T-helper 1 cell treated with Interleukin-12 subunit alpha and Interleukin-12 subunit beta and Interleukin-4 antibody, amounts not matched to agents 30 ng/mL and 1 ng/mL, for 36 hours (primary cell): ENCODE measurements at regions not wholly inside any gene's neighbourhood (a gene's known extent, or its start where the extent isn't known, plus 50 kb on each side); places are given as distances from the start of the nearest gene placed in this dataset.
"Not testable (repeated sequence)": the region's sequence is repeated elsewhere in the genome, so short reads cannot be mapped to it uniquely, and the experiment has no call there.

Experiments used
- intact Hi-C: fragments of 100-400 bp; cut with micrococcal nuclease; formaldehyde crosslinking; loops from one replicate; pipeline ENCODE4 v1.15.1; 2024

- intact Hi-C loops, result no loop called here
These were observed 468.7 kb upstream of the TYRP1 start for GRCh38 chr9:12224449-12224848.

GRCh38 chr9:12230708-12231107 lies 462.5 kb upstream of the TYRP1 start:
- intact Hi-C loops, result no loop called here

- intact Hi-C loops, result no loop called here
These were observed 461.4 kb upstream of the TYRP1 start for GRCh38 chr9:12231832-12232231.

GRCh38 chr9:12232836-12233235 lies 460.3 kb upstream of the TYRP1 start:
- intact Hi-C loops, result no loop called here

GRCh38 chr9:12253941-12254340 lies 439.2 kb upstream of the TYRP1 start:
- intact Hi-C loops, result no loop called here

- intact Hi-C loops, result no loop called here
These were observed 426.4 kb upstream of the TYRP1 start for GRCh38 chr9:12266758-12267157.

- intact Hi-C loops, result no loop called here
These were observed 421.7 kb upstream of the TYRP1 start for GRCh38 chr9:12271421-12271891.

GRCh38 chr9:12272471-12273120 lies 420.6 kb upstream of the TYRP1 start:
- intact Hi-C loops, result no loop called here

GRCh38 chr9:12274577-12274976 lies 418.6 kb upstream of the TYRP1 start:
- intact Hi-C loops, result no loop called here

- intact Hi-C loops, result no loop called here
These were observed 416.7 kb upstream of the TYRP1 start for GRCh38 chr9:12276505-12276904.

- intact Hi-C loops, result no loop called here
These were observed 403.5 kb upstream of the TYRP1 start for GRCh38 chr9:12289711-12290110.

- intact Hi-C loops, result no loop called here
These were observed 402.9 kb upstream of the TYRP1 start for GRCh38 chr9:12290166-12290869.

- intact Hi-C loops, result no loop called here
These were observed 388.0 kb upstream of the TYRP1 start for GRCh38 chr9:12305211-12305610.

- intact Hi-C loops, result no loop called here
These were observed 378.6 kb upstream of the TYRP1 start for GRCh38 chr9:12314589-12314988.

- intact Hi-C loops, result no loop called here
These were observed 374.2 kb upstream of the TYRP1 start for GRCh38 chr9:12318732-12319685.

- intact Hi-C loops, result no loop called here
These were observed 363.6 kb upstream of the TYRP1 start for GRCh38 chr9:12329623-12329985.

- intact Hi-C loops, result not testable (repeated sequence)
These were observed 359.2 kb upstream of the TYRP1 start for GRCh38 chr9:12333966-12334365.

GRCh38 chr9:12350775-12351174 lies 342.4 kb upstream of the TYRP1 start:
- intact Hi-C loops, result no loop called here

GRCh38 chr9:12351293-12352044 lies 341.7 kb upstream of the TYRP1 start:
- intact Hi-C loops, result no loop called here

- intact Hi-C loops, result no loop called here
These were observed 341.2 kb upstream of the TYRP1 start for GRCh38 chr9:12352045-12352315.

- intact Hi-C loops, result no loop called here
These were observed 329.7 kb upstream of the TYRP1 start for GRCh38 chr9:12363439-12363838.

- intact Hi-C loops, result no loop called here
These were observed 324.6 kb upstream of the TYRP1 start for GRCh38 chr9:12368569-12368968.
